ENCODE measurements at regions not wholly inside any gene's neighbourhood (a gene's known extent, or its start where the extent isn't known, plus 50 kb on each side); places are given as distances from the start of the nearest gene placed in this dataset.
A peak's percentile ranks its signal among the peaks of the same experiment; 100 is the strongest.
"Not testable (repeated sequence)": the region's sequence is repeated elsewhere in the genome, so short reads cannot be mapped to it uniquely, and the experiment has no call there.

DNA sequence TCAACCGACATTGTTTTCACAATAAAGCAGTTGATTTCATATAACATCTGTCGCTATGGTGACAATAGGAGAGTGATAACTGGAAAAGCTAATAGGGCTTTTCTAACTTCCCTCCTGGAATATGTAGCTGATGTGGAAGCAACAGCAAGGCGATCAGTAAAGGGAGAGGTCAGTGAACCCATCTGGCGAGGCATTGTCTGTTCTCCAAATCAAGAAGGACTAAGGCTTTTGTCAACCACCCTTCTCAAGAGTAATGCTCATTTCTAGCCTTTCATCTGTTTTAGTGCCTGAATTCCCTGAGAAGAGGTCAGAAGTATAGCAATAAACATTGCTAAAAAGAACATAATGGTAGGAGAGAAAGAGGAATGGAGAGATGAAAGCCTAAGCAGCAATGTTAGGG lies 201.3 kb downstream of the AKAP7 start:
- no peak for DNase-seq

DNA sequence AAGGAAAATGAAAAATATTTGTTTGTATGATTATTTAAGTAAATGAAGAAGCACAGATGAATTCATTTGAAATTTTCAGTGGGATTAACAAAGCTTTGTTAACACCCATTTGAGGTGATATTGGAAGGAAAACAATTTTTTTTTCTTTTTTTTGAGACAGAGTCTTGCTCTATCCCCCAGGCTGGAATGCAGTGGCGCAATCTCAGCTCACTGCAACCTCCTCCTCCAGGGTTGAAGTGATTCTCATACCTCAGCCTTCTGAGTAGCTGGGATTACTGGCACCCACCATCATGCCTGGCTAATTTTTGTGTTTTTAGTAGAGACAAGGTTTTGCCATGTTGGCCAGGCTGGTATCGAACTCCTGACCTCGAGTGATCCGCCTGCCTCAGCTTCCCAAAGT lies 211.6 kb downstream of the AKAP7 start:
- not testable (repeated sequence) for DNase-seq

DNA sequence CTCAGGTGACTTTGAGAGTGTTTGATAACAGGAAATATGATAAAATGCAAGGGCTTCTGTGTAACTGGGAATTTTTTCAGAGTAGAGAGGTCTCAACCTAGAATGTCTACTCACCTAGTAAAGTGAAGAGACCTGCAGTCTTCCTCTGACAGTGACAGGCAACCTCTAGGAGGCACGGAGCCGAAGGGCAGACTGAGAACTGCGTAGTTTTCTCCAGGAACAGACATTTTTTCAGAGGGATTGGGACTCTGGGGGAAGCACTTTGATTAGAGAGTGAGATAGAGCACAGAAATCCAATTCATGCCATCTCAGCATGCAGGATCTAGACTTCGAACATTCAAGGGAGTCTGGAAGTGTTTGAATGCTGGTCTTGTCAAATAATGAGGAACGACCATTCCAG lies 213.3 kb downstream of the AKAP7 start:
- DNase-seq = no peak

DNA sequence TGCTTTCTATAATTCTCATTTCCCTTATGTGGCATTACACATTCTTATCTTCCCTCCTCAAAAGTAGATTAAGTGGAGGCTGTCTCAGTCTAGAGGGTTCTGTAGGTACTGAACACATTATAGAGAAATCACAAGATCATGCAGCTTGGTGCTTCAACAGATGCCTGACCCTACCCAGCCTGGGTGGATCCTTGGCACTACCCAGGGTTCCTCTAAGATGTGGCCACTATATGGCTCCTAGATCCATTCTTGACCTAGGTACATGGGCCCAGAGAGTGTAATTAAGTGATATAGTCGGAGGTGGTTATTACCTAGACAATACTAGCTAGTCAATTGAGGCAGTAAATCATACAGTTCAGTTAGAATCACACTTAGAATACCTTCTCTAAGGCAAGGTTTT lies 213.9 kb downstream of the AKAP7 start:
- DNase-seq = no peak

DNA sequence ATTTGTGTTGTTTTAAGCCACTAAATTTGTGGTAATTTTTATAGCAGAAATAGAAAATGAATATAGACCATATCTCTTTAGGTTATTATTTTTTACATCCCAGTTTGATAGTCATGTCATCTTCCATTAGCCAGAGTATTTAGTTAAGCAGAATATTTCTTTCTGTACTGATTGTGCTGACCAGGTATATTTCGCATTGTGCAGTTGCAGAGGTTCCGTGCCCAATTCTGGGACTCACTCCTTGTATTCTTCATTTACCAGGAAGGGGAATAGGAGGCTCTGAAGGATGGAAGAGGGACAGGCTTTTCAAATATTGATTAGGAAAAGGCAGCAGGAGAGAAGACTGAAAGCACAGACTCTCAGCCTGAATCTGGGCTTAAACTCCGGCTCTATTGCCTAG lies 217.8 kb downstream of the AKAP7 start:
- no peak for DNase-seq

DNA sequence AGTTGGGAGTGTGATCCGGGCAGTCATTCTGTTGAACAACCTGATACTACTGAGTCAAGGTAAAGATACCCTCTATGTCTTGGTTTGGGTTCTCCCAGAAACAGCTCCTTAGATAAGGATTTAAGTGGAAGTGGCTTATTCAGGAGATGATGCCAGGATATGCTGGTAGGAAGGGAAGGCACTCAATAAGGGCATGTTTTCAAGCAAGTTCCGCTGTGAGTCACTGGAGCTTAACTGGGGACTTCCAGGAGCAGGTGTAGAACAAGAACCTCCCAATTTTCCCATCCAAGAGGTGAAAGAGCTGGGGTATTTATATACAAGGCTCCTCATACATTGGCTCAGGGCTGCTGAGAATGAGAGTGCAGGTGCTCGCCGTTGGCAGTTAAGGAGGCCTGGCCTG lies 218.6 kb downstream of the AKAP7 start:
- DNase-seq = no peak

DNA sequence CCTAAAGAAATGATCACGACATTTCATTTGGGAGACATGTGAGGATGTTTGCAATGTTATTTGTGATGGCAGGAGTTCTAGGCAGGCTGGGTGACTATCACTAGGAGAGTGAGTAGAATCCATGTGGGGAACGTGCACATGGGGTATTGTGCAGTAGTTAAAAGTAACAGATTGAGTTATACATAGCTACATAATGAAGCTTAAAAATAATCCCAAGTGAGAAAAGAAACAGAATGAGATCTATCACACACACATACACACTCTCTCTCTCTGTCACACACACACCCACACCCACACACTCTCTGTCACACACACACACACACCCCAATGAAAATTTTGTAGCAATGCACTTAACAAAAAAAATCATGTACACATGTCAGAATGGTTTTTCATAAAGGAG lies 218.7 kb upstream of the ARG1 start:
- DNase-seq = no peak

DNA sequence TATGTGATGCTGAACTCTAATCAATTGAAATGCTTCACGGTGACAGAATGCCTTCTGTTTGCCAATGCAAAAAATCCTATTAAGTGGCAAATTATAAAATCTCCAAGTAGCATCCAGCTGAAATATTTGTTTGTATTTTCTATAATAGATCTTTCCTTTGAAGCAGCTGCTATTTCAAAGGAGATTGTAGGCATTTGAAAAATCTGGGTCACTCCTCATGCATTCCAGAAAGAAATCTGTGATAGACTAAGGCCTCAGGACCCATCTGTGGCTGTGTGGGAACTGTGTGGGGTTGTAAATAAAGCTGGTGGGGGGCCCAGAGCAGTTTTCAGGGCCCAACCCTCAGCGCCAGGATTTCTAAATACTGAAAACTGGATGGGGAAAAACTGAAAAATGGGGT lies 216.9 kb upstream of the ARG1 start:
- no peak for DNase-seq

DNA sequence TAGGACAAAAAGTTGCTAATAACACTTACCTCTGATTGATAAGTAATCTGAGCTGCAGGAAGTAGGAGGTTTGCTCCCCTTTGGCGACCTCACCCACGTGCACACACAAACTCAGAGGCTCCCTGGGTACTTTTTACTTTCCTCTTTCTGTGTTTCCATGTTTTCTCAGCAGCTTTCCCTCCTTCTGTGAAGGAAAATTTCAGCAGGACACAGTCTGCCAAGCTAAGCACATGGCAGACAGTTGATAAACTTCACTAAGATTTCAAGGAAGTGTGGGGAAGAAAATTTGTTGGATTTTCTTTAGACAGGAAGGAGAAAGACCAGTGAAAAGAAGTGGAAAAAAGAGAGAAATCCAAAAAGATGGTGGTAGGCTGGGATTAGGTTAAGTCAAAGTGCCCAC lies 215.5 kb upstream of the ARG1 start:
- DNase-seq = no peak

DNA sequence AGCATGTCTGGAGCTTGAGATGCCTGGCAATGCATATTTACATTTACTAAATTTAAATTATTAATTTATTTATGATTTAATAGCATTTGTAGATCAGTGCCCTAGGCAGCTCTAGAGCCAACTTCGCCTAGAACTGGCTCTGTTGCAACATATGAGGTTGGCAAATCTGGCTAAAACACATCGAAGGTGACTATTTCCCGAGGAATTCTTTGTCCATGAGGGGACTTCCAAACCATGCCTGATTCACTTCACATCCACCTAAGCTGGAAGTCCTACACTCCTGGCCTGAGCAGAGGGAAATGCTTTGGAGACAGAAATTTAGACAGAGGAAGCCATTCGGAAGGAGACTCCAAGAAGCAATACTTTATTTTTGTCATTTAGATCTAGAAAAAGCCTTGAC lies 211.0 kb upstream of the ARG1 start:
- no peak for DNase-seq

DNA sequence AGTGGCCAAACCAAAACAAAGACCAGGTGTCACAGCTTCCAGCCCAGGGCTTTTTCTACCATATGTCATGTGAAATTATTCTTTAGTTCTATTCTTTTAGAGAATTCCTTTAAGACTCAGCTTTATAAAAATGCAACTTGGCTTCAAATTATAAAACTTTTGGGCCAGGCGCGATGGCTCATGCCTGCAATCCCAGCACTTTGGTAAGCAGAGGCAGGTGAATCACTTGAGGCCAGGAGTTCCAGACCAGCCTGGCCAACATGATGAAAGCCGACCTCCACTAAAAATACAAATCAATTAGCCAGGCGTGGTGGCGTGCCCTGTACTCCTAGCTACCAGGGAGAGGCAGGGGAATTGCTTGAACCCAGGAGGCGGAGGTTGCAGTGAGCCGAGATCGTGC lies 210.3 kb upstream of the ARG1 start:
- DNase-seq = no peak

DNA sequence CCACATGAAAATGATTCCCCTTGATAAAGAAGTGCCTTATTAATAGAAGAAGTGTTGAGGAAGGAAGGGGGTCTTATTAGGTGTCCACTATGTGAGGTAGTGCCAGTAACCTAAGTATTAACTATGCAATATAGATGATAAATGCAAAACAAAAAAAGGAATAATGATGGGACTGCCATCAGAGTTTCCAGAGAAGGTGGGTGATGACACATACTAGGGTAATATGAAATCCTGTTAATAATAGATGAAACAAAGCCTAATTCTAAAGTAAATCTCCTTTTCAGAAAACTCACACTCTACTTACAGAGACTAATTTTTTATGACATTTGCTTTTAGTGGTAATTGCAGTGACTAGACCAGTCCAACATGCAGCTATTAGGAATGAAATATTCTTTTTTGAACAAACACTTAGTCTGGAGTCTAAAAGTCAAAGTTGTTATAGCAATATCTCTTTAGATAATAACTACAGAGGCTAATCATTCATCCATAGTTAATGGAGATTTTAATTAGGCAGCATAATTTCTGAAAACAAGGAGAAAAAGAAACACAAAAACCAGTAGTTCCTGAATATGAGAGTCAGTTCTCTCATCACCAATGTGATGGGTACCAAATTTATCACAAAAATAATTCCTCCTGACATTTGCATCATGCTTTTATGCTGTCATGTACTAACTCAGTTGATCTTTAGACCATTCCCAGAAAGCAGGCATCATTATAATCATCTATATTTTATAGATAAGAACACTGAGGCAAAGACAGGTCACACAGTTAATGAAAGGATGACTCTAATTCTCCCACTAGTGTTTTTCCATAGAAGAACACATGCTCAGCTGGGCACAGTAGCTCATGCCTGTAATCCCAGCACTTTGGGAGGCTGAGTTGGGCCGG lies 208.8 kb upstream of the ARG1 start:
- DNase-seq = no peak

DNA sequence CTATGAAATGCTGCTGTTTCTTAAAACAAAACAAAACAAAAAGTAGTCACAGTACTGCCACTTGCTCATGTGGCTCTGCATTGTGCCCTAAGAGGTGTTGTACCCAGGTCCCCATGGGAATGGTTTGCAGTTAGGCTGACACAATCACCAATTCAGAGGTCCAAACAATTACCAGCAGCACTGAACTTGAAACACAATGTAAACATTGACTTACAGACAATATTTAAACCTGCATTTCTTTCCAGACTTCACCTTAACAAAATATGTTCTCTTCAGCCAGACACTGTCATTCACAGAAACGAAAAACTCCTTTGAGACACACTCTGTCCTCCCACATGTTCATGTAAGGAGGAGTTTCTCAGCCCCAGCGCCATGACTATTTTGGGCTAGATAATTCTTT lies 206.8 kb upstream of the ARG1 start:
- no peak for DNase-seq

DNA sequence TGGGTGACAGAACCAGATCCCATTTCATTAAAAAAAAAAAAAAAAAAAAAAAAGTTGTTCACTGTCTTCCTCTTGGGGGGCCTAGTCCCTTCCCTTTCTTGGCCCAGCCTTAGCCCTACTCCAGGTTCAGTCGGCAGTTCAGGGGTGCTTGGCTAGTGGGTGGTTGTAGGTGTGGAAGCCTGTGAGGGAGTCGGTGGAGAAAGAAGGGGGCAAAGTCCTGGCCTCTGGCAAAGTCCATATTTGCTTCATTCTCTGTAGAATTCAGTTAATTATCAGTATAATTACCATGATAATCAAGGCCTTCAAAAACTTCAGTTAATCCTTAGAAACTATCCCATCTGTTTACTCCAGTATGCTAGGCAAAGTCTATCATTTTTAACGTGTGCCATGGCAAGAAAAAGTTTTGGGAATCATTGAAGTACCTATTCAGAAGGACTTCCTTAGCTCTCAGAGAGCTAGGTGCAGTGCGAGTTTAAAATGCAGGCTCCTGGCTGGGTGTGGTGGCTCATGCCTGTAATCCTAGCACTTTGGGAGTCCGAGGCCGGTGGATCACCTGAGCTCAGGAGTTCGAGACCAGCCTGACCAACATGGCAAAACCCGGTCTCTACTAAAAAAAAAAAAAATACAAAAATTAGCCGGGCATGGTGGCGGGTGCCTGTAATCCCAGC lies 205.7 kb upstream of the ARG1 start:
- DNase-seq = no peak

DNA sequence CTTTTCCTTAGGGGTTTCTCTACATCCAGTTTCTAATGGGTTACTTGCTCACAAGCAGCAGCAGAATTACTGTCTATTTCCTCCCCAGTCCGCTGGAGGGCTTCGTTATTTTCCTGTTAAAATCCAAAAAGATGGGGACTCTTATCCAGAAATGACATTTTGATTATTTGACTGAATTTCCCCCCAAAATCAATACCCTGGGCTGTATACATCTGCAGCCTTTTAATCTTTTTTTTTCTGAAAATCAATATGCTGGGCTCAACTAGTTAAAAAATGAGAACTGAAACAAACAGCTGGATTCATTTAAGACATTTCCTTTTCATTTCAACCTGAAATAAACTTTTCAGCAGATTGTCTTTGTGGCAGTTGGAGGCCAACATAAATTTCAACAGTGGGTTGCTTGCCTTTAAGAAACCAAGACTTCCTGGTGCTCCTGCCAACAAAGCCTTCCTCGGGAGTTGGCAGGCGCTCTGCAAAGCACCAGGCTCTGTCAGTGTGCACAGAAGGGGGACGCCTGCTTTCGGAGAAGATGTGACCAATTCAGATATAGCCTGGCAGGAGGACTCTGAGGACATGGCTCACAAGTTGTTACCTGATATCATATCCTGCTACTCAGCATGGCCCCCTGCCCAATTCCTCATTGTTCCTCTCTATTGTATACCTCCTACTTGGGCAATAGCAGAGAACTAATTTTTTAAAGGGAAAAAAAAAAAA lies 204.7 kb upstream of the ARG1 start:
- DNase-seq = peak in 1 of 2 experiments; percentile 12

DNA sequence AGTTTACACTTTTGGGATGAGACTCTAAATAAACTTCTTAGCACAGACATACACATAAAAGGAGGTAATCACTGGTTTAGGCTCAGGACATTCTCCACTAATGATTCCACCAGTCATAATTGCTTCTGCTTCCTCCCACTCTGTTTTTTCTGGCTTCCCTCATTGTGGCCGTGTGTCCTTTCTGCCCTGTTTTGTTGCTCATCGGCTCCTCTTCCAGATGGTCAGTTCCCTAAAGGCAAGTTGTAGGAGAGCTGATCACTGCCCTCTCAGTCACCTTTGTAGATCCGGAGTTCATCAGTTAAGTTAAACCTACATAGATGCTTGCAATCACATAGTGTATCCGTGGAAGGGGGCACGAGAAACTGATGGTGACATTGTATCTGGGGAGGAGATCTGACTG lies 200.5 kb upstream of the ARG1 start:
- no peak for DNase-seq

DNA sequence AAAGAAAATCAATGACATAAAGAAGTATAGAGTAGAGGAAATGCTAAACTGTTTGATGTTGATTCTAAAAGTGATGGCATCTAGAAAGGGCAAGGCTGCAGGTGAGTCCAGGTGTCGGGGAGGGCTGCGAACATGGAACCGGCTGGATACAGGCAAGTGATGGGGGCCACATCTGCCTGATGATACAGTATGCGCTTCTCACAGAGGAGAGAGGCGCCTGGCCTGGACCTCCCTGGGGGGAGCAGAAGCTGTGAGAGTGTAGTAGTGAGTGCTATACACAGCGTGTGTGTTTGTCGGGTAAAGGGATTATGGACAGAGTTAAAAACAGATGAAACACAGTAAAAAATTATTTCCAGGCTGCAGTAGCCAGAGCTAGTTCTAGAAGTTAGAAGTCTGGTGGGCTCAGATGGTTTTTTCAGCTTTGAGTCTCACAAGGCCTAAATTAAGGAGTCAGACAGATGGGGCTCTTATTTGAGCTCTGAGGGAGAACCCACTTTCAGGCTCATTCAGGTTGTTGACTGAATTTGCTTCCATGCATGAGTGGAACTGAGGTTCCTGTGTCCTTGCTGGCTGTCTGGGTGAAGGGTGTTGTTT lies 195.8 kb upstream of the ARG1 start:
- DNase-seq = no peak

DNA sequence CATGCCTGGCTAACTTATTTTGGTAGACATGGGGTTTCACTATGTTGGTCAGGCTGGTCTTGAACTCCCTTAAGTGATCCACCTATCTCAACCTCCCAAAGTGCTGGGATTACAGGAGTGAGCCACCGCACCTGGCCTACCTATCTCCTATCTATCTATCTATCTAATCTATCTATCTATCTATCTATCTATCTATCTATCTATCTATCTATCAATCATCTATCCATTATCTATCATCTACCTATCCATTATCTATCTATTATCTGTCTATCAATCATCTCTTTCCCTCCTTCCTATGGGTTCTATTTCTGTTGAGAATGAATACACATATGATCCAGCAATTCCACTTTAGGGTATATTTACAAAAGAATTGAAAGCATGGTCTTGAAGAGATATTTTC lies 194.2 kb upstream of the ARG1 start:
- no peak for DNase-seq

DNA sequence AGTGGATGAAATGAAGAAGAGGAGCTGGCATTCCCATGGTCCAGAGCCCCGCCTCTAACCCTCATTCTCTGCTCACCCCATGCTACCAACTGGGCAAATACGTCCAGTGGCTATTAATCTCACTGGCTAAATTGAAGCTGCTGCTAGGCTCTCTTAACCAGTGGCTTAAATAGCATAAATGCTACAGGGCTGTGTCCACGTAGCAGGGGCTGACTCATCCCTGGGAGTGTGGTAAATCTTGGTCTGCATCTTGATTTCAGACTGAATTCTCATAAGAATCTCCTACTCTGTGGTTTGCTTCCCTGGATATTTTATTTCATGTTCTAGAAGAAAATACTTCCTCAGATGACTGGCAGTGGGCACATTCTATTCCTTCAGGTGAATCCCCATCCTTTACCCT lies 193.1 kb upstream of the ARG1 start:
- no peak for DNase-seq

DNA sequence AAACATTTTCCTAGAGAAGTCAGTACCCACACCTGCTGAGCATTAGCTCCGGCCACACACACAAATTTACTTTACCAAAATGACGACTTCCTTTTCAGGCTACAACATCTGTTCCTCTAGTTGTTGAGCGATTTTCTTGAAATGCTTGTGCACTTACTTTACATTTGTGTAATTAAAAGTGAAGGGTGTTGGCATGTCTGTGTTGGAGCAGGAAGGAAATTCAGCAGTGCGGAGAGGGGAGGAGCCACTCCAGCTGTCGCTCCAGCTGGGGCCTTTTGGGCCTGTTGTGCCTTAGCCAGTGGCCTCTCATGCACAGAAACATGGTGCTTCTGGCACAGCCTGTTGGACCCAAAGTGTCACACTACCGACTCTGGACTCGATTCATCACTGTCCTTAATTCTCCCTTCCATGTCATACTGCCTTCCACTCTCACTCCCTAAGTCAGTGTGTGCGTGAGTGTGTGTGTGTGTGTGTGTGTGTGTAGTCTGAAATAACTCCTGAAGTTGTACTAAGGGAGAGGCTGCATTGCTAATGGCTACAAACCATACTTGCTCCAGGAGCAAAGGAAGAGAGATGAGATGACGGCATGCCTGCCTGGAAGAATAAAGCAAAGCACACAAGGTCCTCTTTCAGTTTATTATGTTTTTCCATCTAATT lies 191.8 kb upstream of the ARG1 start:
- no peak for DNase-seq

DNA sequence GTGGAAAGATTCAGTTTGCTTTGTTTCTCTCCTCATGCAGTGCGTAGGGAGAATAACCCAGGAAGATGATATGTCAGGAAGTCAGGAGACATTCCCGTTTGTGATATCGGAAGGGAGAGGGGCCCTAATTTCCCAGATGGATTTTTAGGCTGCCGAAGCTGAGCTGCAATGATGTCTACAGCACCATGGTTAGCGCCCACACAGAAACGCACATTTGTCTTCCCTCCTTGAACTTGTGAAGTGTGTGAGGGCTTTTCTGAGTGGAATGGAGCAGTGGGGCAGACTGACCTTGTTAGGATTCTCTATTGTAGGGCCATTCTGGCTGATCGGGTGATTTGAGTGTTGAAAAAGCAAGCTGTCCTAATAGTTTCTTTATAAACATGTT lies 191.3 kb upstream of the ARG1 start:
- no peak for DNase-seq

DNA sequence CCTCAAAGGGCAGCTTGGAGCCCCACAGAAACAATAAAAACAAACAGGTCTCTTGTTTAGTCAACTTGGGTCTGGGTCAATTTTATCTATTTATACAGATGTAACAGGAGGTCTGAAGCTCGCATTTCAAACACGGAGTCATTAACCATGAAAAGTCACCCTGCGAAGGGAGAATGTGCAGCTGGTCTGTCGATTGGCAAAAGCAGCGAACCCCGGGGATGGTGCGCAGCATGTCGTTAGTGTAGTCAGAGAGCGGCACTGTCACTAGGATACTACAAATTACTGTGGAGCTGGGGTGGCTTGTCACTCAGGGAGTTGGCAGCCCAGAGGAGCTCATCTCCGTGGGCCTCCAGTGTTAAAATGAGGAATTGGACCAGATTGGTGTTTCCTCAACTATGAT lies 190.4 kb upstream of the ARG1 start:
- no peak for DNase-seq

All from NCI-H446 (cell line).